Left kidney (tissue), 1 donor: ENCODE measurements at regions not wholly inside any gene's neighbourhood (a gene's known extent, or its start where the extent isn't known, plus 50 kb on each side); places are given as distances from the start of the nearest gene placed in this dataset.

ENCODE experiments used
- DNase-seq: peaks from one replicate; pipeline ENCODE4 v3.0.0-alpha.2; 2013

GRCh38 chr1:62988867-62989266 is 204.9 kb downstream of the ATG4C start:
- no peak for DNase-seq

GRCh38 chr1:62989497-62989896 is 205.6 kb downstream of the ATG4C start:
- DNase-seq, result no peak

- no peak for DNase-seq
These were observed 207.2 kb downstream of the ATG4C start for GRCh38 chr1:62991152-62991551.

- no peak for DNase-seq
These were observed 209.9 kb downstream of the ATG4C start for GRCh38 chr1:62993844-62994243.

GRCh38 chr1:62995173-62995572 is 211.2 kb downstream of the ATG4C start:
- DNase-seq, result no peak

- no peak for DNase-seq
These were observed 214.0 kb downstream of the ATG4C start for GRCh38 chr1:62997884-62998283.

GRCh38 chr1:62998845-62999649 is 215.1 kb downstream of the ATG4C start:
- DNase-seq, result no peak

GRCh38 chr1:63000508-63000907 is 216.6 kb downstream of the ATG4C start:
- DNase-seq, result no peak

GRCh38 chr1:63004868-63005267 is 220.9 kb downstream of the ATG4C start:
- DNase-seq, result no peak

GRCh38 chr1:63005812-63006211 is 221.9 kb downstream of the ATG4C start:
- no peak for DNase-seq

GRCh38 chr1:63009421-63009820 is 225.5 kb downstream of the ATG4C start:
- no peak for DNase-seq

GRCh38 chr1:63010913-63011660 is 227.2 kb downstream of the ATG4C start:
- DNase-seq, result no peak

- no peak for DNase-seq
These were observed 228.4 kb downstream of the ATG4C start for GRCh38 chr1:63012339-63012738.

- DNase-seq, result no peak
These were observed 230.3 kb downstream of the ATG4C start for GRCh38 chr1:63014267-63014666.

GRCh38 chr1:63022319-63022718 is 238.4 kb downstream of the ATG4C start:
- DNase-seq, result no peak

- no peak for DNase-seq
These were observed 239.2 kb downstream of the ATG4C start for GRCh38 chr1:63023171-63023570.

- DNase-seq, result no peak
These were observed 239.7 kb downstream of the ATG4C start for GRCh38 chr1:63023637-63024036.

GRCh38 chr1:63024132-63024531 is 240.2 kb downstream of the ATG4C start:
- no peak for DNase-seq

- no peak for DNase-seq
These were observed 243.2 kb downstream of the ATG4C start for GRCh38 chr1:63027176-63027575.

- no peak for DNase-seq
These were observed 248.2 kb downstream of the ATG4C start for GRCh38 chr1:63032171-63032570.

GRCh38 chr1:63033211-63033610 is 249.3 kb downstream of the ATG4C start:
- no peak for DNase-seq

GRCh38 chr1:63034256-63034655 is 250.3 kb downstream of the ATG4C start:
- DNase-seq, result no peak

- DNase-seq, result no peak
These were observed 254.7 kb downstream of the ATG4C start for GRCh38 chr1:63038586-63038985.

- no peak for DNase-seq
These were observed 257.7 kb downstream of the ATG4C start for GRCh38 chr1:63041660-63042059.
